ENCODE measurements at regions not wholly inside any gene's neighbourhood (a gene's known extent, or its start where the extent isn't known, plus 50 kb on each side); places are given as distances from the start of the nearest gene placed in this dataset.

DNA sequence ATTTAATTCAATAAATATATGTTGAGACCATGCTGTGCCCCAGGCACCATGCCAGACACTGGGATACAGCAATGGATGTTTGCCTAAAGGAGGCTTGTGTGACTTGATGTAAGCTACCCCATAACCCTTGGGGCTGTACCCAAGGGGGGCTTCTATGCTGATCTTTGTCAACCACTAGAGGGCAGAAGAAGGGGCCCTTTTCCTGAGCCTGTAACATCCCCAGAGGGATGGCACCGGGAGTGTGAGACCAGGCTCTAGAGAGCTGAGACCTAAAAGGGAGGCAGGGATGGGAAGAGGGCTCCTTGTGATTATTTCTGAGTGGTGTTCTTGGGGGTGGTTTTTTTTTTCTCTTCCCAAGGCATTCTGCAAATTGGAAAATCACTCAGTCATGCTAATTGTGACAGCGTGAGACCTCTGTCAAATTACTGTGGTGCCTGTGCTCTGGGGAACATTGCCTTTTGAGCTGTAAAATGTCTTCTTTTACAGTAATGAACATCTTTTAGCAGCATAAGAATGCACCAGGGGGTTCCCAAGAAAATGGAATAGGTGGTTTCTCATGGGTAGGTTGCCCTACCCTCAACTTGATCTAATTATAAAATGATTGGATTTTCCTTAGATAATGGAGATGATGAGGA is 138.7 kb upstream of the SLC24A3 start:
- H3K9me3 Mint-ChIP-seq = peaks cover 8% of the 10 kb centered on the region
- H3K36me3 Mint-ChIP-seq (ENCODE audit: low read depth) = no peaks in the 10 kb centered on the region
- H3K4me3 Mint-ChIP-seq = no peak overlapping the region
- DNase-seq = peak; percentile 17
- H3K27me3 Mint-ChIP-seq (ENCODE audit: low read depth, poor library complexity) = peaks cover 14% of the 10 kb centered on the region
- no peaks in the 10 kb centered on the region for H3K4me1 Mint-ChIP-seq
- H3K27ac Mint-ChIP-seq = no peak overlapping the region
- TF ChIP-seq, protein P1, sequence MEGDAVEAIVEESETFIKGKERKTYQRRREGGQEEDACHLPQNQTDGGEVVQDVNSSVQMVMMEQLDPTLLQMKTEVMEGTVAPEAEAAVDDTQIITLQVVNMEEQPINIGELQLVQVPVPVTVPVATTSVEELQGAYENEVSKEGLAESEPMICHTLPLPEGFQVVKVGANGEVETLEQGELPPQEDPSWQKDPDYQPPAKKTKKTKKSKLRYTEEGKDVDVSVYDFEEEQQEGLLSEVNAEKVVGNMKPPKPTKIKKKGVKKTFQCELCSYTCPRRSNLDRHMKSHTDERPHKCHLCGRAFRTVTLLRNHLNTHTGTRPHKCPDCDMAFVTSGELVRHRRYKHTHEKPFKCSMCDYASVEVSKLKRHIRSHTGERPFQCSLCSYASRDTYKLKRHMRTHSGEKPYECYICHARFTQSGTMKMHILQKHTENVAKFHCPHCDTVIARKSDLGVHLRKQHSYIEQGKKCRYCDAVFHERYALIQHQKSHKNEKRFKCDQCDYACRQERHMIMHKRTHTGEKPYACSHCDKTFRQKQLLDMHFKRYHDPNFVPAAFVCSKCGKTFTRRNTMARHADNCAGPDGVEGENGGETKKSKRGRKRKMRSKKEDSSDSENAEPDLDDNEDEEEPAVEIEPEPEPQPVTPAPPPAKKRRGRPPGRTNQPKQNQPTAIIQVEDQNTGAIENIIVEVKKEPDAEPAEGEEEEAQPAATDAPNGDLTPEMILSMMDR (IDR thresholded peaks at IDR 0.05) = peak; percentile 45

DNA sequence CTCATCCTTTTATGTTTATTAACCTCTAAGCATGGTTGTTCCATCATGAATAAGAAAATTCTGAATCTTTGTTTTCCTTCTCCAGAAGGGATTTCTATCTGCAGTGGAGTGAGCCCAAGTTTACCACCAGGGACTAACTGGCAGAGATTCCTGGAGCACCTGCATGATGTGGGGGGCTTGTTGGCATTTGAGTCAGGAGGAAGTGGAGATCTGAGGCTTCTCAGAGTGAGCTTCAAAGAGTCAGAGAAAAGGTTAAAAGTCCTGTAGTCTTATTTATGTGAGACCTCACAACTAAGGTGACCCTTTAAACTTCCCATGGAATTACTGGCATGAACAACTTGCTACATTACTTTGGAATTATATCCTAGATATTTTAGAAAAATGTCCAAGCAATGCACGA is 138.1 kb upstream of the SLC24A3 start:
- H3K9me3 Mint-ChIP-seq = peaks cover 5% of the 10 kb centered on the region
- TF ChIP-seq, protein P1 (IDR thresholded peaks at IDR 0.05) = no peak
- no peak for DNase-seq

DNA sequence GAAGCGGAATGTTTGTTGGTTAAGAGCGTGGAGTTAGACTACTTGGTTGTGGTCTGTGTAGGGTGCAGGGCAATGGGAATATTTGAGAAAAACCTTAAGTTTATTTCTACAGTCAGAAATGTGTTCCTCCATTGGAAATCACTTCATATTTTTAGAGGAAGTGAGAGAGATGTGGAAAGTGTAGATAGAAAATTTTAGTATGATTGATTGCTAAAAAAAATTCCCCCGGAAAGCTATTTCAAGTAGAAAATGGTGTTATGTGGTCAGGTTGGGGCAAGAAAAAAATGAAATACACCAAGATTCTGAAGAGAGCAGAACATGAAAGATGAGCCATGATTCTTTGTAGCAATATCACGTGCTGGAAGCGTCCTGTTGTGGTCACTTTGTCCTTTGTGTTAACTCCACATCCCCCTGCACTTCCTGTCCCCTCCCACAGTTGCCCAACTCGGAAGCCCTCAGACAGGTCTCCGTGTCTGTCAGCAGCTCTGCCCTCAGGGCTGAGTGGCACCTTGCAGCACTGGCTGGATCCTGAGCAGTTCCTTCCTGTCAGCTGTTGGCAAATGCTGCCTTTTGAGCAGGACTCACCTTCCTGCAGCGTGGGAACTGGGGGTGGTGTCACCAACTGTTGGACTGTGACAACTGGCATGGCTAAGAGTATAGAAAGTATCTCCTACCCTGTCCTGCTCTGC is 137.5 kb upstream of the SLC24A3 start:
- Mint-ChIP-seq H3K27me3 (ENCODE audit: low read depth, poor library complexity) (peaks cover 14% of the 10 kb centered on the region), H3K4me3 (no peak overlapping the region), H3K27ac (no peak overlapping the region), H3K9me3 (peaks cover 5% of the 10 kb centered on the region), H3K4me1 (no peaks in the 10 kb centered on the region), H3K36me3 (ENCODE audit: low read depth) (no peaks in the 10 kb centered on the region)
- TF ChIP-seq, protein P1 (IDR thresholded peaks at IDR 0.05) = no peak
- no peak for DNase-seq

More for the DNA sequence above, 138.1 kb upstream of the SLC24A3 start:
- Mint-ChIP-seq H3K27ac (no peak overlapping the region), H3K4me3 (no peak overlapping the region), H3K36me3 (ENCODE audit: low read depth) (no peaks in the 10 kb centered on the region), H3K4me1 (no peaks in the 10 kb centered on the region), H3K27me3 (ENCODE audit: low read depth, poor library complexity) (peaks cover 14% of the 10 kb centered on the region)

DNA sequence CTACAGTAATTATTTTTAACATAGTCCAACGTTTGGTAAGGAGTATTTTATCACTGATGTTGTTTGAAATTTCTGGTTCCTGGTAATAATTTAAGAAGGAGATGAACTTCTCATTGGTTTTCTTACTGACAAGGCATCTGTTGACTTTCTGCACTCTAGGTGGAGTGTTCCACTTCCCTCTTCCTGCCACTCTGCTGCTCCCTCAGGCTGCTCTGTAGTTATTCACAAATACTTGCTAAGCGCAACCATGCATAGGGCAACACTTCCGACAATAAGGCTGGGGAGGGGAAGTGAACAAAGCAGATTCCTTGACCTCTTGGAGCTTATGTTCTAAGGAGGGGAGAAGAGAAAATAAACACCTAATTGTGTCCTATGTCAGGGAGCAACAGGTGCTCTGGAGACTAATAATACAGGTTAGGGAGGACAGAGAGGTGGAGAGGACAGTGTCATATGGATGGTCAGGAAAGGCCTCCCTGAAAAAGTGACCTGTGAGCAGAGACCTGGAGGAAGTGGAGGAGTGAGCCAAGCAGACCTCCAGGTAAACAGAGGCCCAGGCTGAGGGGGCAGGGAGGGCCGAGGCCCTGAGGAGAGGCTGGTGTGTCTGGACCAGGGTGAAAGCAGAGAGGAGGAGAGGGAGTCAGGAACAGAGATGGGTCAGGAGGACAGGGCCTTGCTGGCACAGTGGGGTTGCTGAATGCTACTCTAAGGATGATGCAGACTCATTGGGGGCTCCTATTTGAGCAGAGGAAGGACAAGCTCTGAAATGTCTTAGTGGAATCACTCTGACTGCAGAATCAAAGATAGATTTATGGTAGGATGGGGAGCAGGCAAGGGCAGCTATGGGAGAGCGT is 134.8 kb upstream of the SLC24A3 start:
- no peak for DNase-seq
- TF ChIP-seq, protein P1 (IDR thresholded peaks at IDR 0.05) = no peak
- Mint-ChIP-seq H3K36me3 (ENCODE audit: low read depth) (no peaks in the 10 kb centered on the region), H3K9me3 (peaks cover 13% of the 10 kb centered on the region), H3K27me3 (ENCODE audit: low read depth, poor library complexity) (peaks cover 7% of the 10 kb centered on the region), H3K27ac (no peak overlapping the region), H3K4me3 (no peak overlapping the region), H3K4me1 (no peaks in the 10 kb centered on the region)

DNA sequence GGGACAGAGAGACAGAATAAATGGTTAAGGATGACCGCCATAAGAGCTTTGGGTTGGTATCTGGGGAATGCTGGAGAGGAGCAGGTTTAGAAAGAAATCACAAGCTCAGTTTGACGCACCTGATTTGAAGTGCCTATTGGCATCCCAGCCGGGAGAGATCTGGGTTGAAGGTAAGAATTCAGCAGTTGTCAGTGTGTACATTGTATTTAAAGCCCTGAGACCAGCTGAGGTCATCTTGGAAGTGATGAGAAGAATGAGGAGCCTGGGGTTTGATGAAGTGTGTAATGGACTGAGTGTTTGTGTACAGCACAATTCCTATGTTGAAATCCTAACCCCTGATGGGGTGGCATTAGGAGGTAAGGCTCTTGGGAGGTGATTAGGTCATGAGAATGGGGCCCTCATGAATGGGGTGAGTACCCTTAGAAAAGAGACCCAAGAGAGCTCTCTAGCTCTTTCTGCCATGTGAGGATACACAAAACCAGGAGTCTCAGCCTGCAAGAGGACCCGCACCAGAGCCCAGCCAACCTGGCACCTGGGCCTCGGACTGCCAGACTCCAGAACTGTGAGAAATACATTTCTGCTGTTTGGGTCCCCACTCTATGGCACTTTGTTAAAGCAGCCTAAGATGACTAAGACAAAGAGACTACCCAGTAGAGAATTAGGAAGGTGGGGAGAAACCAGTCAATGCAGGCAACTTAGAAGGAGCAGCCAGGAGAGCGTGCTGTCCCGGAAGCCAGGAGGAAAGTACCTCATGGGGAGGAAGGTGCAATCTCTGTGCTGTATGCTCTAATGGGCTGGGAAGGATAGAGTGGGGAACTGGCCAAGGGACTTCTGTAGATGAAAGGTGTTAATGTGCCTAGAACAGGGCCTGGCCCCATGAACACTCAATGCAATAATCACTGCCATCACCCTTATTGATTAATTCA is 133.7 kb upstream of the SLC24A3 start:
- Mint-ChIP-seq H3K9me3 (peaks cover 13% of the 10 kb centered on the region), H3K4me1 (no peaks in the 10 kb centered on the region), H3K4me3 (no peak overlapping the region), H3K27ac (no peak overlapping the region), H3K36me3 (ENCODE audit: low read depth) (no peaks in the 10 kb centered on the region), H3K27me3 (ENCODE audit: low read depth, poor library complexity) (peaks cover 4% of the 10 kb centered on the region)
- TF ChIP-seq, protein P1 (IDR thresholded peaks at IDR 0.05) = no peak
- no peak for DNase-seq
